ENCODE measurements at regions not wholly inside any gene's neighbourhood (a gene's known extent, or its start where the extent isn't known, plus 50 kb on each side); places are given as distances from the start of the nearest gene placed in this dataset.

DNA sequence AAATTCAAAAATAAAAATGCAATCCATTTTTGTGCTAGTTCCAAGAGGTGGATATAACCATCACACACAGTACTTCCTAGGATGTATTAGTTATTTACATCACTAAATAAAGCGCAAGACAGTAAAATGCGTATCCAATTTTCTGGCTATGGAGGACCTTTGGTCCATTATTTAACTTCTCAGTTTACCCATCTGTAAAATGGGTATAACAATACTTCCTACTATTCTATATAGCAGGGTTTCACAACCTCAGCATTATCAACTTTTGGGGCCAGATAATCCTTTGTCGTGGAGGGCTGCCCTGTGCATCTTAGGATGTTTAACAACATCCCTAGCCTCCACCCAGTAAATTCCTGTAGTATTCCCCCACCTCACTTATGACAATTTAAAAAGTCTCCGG is 275.1 kb upstream of the PKDCC start:
- TF ChIP-seq, protein P1, sequence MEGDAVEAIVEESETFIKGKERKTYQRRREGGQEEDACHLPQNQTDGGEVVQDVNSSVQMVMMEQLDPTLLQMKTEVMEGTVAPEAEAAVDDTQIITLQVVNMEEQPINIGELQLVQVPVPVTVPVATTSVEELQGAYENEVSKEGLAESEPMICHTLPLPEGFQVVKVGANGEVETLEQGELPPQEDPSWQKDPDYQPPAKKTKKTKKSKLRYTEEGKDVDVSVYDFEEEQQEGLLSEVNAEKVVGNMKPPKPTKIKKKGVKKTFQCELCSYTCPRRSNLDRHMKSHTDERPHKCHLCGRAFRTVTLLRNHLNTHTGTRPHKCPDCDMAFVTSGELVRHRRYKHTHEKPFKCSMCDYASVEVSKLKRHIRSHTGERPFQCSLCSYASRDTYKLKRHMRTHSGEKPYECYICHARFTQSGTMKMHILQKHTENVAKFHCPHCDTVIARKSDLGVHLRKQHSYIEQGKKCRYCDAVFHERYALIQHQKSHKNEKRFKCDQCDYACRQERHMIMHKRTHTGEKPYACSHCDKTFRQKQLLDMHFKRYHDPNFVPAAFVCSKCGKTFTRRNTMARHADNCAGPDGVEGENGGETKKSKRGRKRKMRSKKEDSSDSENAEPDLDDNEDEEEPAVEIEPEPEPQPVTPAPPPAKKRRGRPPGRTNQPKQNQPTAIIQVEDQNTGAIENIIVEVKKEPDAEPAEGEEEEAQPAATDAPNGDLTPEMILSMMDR (IDR thresholded peaks at IDR 0.05; ENCODE audit: insufficient read depth, low read depth, low read length, missing control alignments) = no peak
- no peak for DNase-seq (ENCODE audit: low read depth)

DNA sequence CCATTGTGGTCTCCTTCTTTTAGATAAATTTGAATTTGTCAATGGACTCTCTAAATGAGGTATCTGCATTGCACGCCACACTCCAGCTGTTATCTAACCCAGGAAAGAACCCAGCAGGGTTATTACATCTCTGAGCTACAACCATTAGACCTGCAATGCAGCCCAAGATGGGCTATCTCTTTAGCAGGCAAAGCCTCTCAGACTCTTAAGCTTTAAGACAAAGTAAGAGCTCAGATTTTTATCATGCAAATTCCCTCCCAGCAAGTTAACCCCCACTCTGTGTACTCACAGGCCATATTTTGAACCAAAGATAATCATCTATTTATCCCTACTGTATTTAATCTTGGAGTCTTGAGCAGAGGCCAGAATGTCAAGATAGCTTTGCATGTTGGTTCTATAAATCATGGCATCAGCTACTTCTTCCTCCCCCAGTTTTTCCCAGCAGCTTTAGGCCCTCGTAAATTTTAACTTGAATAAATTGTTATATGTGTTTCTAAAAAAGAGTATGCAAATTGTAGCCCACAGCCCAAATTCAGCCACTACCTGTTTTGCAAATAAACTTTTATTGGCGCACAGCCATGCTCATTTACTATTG is 273.7 kb upstream of the PKDCC start:
- DNase-seq (ENCODE audit: low read depth) = no peak
- TF ChIP-seq, protein P1 (IDR thresholded peaks at IDR 0.05; ENCODE audit: insufficient read depth, low read depth, low read length, missing control alignments) = no peak
- no peak overlapping the region for H3K4me3 ChIP-seq (ENCODE audit: low read length)

More for the DNA sequence above, 275.1 kb upstream of the PKDCC start:
- no peak overlapping the region for H3K4me3 ChIP-seq (ENCODE audit: low read length)

- H3K4me3 ChIP-seq (ENCODE audit: low read length) = no peak overlapping the region
- DNase-seq (ENCODE audit: low read depth) = no peak
- TF ChIP-seq, protein P1 (IDR thresholded peaks at IDR 0.05; ENCODE audit: insufficient read depth, low read depth, low read length, missing control alignments) = no peak
Observed at GRCh38 chr2:41775366-41776025, 272.3 kb upstream of the PKDCC start.

GRCh38 chr2:41779888-41780287 is 267.9 kb upstream of the PKDCC start:
- DNase-seq (ENCODE audit: low read depth) = no peak
- TF ChIP-seq, protein P1 (IDR thresholded peaks at IDR 0.05; ENCODE audit: insufficient read depth, low read depth, low read length, missing control alignments) = no peak
- H3K4me3 ChIP-seq (ENCODE audit: low read length) = no peak overlapping the region

DNA sequence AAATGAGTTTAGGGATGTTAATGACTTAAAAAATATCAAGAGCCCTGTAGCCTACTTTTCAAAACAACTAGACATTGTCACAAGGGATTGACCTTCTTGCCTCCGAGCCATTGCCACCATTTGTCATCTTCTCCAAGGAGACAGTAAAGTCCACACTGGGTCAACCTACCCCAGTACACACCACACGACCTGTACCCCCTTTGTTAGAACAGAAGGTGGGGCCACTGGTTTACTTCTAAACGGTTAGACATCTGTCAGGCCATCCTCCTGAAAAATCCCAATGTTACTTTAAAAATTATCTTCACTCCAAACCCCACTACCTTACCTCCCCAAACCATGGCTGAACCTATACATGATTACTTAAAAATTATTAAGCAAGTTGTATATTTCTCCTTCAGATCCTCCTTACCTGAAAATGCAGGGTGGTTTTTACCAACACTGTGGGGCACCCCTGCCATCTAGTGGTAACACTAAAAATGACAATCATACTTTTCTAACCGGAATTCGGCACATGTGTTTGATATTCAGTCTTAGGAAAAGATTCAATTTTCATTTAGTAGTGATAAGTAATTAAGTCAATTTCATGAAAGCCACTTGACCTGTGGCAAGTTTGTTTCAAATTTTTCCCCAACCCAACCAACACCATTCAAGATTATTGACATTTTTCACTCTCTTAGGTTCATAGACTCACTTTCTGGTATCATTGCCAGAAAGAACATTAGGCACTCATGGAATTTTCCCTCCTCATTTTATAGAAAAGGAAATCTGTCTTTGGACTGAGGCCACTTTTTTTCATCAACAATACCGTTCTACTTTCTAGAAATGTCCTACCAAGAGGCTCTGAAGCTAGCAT is 265.3 kb upstream of the PKDCC start:
- peak; percentile 54 for DNase-seq (ENCODE audit: low read depth)
- TF ChIP-seq, protein P1 (IDR thresholded peaks at IDR 0.05; ENCODE audit: insufficient read depth, low read depth, low read length, missing control alignments) = peak; percentile 79
- H3K4me3 ChIP-seq (ENCODE audit: low read length) = no peak overlapping the region

GRCh38 chr2:41784496-41784895 is 263.3 kb upstream of the PKDCC start:
- TF ChIP-seq, protein P1 (IDR thresholded peaks at IDR 0.05; ENCODE audit: insufficient read depth, low read depth, low read length, missing control alignments) = no peak
- peak; percentile 4 for DNase-seq (ENCODE audit: low read depth)
- H3K4me3 ChIP-seq (ENCODE audit: low read length) = no peak overlapping the region
